ENCODE measurements at regions not wholly inside any gene's neighbourhood (a gene's known extent, or its start where the extent isn't known, plus 50 kb on each side); places are given as distances from the start of the nearest gene placed in this dataset.
"Not testable (repeated sequence)": the region's sequence is repeated elsewhere in the genome, so short reads cannot be mapped to it uniquely, and the experiment has no call there.

DNA sequence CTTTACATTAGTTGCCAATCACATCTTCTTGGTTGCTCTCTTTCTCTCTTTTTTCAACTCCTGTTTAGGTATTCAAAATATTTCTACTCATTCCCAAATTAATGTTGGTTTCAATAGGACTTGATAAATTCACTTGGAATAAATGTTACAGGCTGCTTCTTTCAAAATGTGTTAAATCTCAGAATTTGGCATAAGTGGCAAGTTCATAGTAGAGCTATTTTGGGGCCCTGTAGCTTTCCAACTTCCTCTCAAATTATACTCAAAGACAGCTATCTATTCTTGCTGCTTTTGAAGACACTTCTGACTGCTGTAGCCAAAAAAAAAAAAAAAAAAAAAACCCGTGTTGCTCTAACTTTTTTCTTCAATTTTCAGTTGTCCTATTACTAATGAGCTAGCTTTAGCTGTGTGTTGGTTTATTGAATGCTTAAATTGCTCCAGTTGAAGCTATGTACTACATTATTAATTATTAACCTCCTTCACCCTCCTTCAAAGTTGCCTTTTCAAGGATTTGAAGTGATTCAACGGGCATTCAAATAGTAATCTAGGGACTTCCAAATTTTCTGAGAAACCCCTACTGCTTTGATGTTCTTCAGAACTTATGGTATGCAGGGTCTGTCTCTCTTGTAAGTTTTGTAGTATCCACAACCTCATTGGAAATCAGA is 554.6 kb upstream of the FLRT2 start:
- Histone ChIP-seq H3K4me3 (ENCODE audit: low read depth in 1 of 2, low read length in 2 of 2) (no peak overlapping the region), H3K4me1 (ENCODE audit: control insufficient read depth in 1 of 2, insufficient read depth in 2 of 2, low read length in 2 of 2) (no peaks in the 10 kb centered on the region), H3K36me3 (ENCODE audit: control insufficient read depth in 1 of 2, insufficient read depth in 2 of 2, low read length in 2 of 2) (no peaks in the 10 kb centered on the region), H3K27ac (ENCODE audit: low read length) (no peak overlapping the region), H3K9me3 (ENCODE audit: control insufficient read depth in 1 of 2, low read length in 2 of 2) (no peaks in the 10 kb centered on the region), H3K27me3 (ENCODE audit: low read depth, low read length) (no peaks in the 10 kb centered on the region)

DNA sequence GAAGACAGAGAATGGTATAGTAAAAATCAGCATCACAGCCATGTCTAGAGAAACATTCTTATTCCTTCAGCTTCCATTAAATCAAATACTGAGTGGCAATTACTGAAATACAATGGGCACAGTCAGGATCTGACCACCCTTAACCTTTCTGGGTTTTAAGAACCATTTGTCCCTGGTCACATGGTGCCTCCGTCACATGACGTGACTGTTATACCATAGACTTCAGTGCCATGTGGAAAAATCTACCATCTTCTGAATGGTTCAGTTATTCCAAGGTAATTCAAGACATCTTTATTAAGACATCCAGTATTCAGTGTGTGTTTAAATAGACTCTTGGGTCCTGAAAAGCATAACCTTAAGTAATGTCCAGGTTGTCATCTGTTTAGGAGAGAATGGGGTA is 553.1 kb upstream of the FLRT2 start:
- Histone ChIP-seq H3K36me3 (ENCODE audit: control insufficient read depth in 1 of 2, insufficient read depth in 2 of 2, low read length in 2 of 2) (no peaks in the 10 kb centered on the region), H3K27me3 (ENCODE audit: low read depth, low read length) (no peaks in the 10 kb centered on the region), H3K4me1 (ENCODE audit: control insufficient read depth in 1 of 2, insufficient read depth in 2 of 2, low read length in 2 of 2) (no peaks in the 10 kb centered on the region), H3K27ac (ENCODE audit: low read length) (no peak overlapping the region), H3K9me3 (ENCODE audit: control insufficient read depth in 1 of 2, low read length in 2 of 2) (no peaks in the 10 kb centered on the region), H3K4me3 (ENCODE audit: low read depth in 1 of 2, low read length in 2 of 2) (no peak overlapping the region)

DNA sequence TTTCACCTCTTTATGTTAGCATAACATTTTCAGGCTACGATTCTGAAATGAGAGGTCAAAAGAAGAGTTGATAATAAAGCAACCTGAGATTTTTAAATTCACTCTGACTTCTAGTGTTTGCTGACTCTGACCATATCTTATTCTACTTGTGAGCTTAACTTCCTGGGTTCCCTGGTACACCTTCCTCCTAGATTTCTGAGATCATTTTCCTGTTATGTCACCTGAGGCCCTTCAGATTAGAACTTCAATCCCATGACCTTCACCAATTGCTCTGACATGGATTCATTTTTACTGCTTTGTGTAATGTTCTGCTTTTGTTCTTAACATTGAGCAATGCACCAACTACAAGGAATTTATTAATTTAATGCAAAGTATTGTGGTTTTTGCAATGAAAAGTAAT is 542.9 kb upstream of the FLRT2 start:
- Histone ChIP-seq H3K9me3 (ENCODE audit: control insufficient read depth in 1 of 2, low read length in 2 of 2) (no peaks in the 10 kb centered on the region), H3K27me3 (ENCODE audit: low read depth, low read length) (no peaks in the 10 kb centered on the region), H3K4me1 (ENCODE audit: control insufficient read depth in 1 of 2, insufficient read depth in 2 of 2, low read length in 2 of 2) (no peaks in the 10 kb centered on the region), H3K4me3 (ENCODE audit: low read depth in 1 of 2, low read length in 2 of 2) (no peak overlapping the region), H3K36me3 (ENCODE audit: control insufficient read depth in 1 of 2, insufficient read depth in 2 of 2, low read length in 2 of 2) (no peaks in the 10 kb centered on the region), H3K27ac (ENCODE audit: low read length) (no peak overlapping the region)

DNA sequence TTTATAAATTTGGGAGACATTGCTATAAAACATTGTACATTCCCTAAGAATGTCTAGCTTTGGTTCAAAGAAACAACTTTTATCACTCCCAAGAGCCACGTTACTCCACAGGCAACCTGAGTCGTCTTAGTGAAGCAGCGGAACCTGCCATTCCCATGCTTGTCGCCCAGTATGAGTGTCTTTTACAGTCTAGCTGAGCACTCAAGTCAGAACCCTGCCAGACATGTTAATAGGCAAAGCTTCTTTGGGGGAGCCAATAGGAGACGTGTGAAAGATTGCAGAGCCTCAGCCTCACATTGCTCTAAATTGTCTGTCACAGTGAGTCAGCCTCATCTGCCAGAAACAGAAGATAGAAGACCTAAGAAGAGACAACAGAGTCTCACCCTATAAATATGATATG is 541.6 kb upstream of the FLRT2 start:
- H3K36me3 ChIP-seq (ENCODE audit: control insufficient read depth in 1 of 2, insufficient read depth in 2 of 2, low read length in 2 of 2), result no peaks in the 10 kb centered on the region
- no peaks in the 10 kb centered on the region for H3K27me3 ChIP-seq (ENCODE audit: low read depth, low read length)
- no peak overlapping the region for H3K27ac ChIP-seq (ENCODE audit: low read length)
- H3K4me1 ChIP-seq (ENCODE audit: control insufficient read depth in 1 of 2, insufficient read depth in 2 of 2, low read length in 2 of 2), result no peaks in the 10 kb centered on the region
- no peaks in the 10 kb centered on the region for H3K9me3 ChIP-seq (ENCODE audit: control insufficient read depth in 1 of 2, low read length in 2 of 2)
- H3K4me3 ChIP-seq (ENCODE audit: low read depth in 1 of 2, low read length in 2 of 2), result no peak overlapping the region

DNA sequence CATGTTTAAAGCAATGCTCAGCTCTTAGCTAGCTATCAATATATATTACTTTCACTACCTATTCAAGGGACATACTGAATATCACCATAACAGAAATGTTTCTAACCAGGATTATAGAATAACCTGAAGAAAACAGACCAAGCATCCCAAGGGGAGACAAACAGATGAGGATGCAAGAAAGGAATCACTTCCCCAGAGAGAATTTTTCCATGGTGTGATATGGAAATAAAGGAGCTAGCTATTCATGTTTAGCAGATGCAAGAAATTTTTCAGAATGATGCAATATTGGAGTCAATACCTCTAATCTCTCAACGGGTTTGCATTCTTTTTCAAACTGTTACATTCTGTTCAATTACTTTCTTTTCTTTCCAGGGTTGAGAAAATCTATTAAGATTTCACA is 538.9 kb upstream of the FLRT2 start:
- no peaks in the 10 kb centered on the region for H3K9me3 ChIP-seq (ENCODE audit: control insufficient read depth in 1 of 2, low read length in 2 of 2)

DNA sequence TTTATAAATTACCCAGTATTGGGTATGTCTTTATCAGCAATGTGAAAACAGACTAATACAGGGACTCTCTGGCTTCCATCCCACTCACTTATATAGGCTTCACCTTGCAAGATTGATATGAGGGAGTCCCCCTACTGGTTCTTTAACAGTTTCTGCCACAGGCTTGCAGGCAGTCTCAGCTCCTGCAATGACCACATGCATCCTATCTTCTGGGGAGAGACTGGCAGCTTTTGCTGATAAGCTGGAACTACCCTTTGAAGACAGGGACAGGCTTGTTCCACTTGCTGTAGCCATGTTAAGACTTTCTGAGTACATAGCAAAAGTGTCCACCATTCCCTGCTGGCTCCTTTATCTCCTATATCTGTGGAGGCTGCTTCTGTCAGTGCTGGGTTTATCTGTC is 531.7 kb upstream of the FLRT2 start:
- H3K4me3 ChIP-seq (ENCODE audit: low read depth in 1 of 2, low read length in 2 of 2), result no peak overlapping the region
- no peak overlapping the region for H3K27ac ChIP-seq (ENCODE audit: low read length)
- H3K9me3 ChIP-seq (ENCODE audit: control insufficient read depth in 1 of 2, low read length in 2 of 2), result no peaks in the 10 kb centered on the region
- H3K4me1 ChIP-seq (ENCODE audit: control insufficient read depth in 1 of 2, insufficient read depth in 2 of 2, low read length in 2 of 2), result no peaks in the 10 kb centered on the region
- H3K27me3 ChIP-seq (ENCODE audit: low read depth, low read length), result no peaks in the 10 kb centered on the region
- H3K36me3 ChIP-seq (ENCODE audit: control insufficient read depth in 1 of 2, insufficient read depth in 2 of 2, low read length in 2 of 2), result no peaks in the 10 kb centered on the region

More for the DNA sequence above, 538.9 kb upstream of the FLRT2 start:
- Histone ChIP-seq H3K27me3 (ENCODE audit: low read depth, low read length) (no peaks in the 10 kb centered on the region), H3K4me1 (ENCODE audit: control insufficient read depth in 1 of 2, insufficient read depth in 2 of 2, low read length in 2 of 2) (no peaks in the 10 kb centered on the region), H3K4me3 (ENCODE audit: low read depth in 1 of 2, low read length in 2 of 2) (no peak overlapping the region), H3K27ac (ENCODE audit: low read length) (no peak overlapping the region), H3K36me3 (ENCODE audit: control insufficient read depth in 1 of 2, insufficient read depth in 2 of 2, low read length in 2 of 2) (no peaks in the 10 kb centered on the region)

DNA sequence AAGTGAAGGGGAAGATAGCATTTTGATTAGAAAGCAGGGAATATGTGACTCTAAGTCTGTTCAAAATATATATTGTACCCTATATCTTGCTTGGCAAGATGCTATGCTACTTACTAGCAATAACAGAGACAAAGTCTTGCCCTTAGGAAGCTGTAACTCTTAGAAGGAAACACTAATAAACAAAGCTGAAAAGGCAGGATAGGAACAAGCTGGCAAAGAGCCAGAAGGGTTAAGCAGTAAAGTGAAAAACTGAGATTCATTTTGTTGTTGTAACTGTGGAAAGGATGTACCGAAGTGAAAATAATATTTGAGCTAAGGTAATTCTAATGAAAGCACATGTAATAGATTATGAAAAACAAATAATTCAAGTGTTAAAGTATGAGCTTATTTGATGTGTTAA is 527.1 kb upstream of the FLRT2 start:
- Histone ChIP-seq H3K4me3 (ENCODE audit: low read depth in 1 of 2, low read length in 2 of 2) (no peak overlapping the region), H3K36me3 (ENCODE audit: control insufficient read depth in 1 of 2, insufficient read depth in 2 of 2, low read length in 2 of 2) (no peaks in the 10 kb centered on the region)

DNA sequence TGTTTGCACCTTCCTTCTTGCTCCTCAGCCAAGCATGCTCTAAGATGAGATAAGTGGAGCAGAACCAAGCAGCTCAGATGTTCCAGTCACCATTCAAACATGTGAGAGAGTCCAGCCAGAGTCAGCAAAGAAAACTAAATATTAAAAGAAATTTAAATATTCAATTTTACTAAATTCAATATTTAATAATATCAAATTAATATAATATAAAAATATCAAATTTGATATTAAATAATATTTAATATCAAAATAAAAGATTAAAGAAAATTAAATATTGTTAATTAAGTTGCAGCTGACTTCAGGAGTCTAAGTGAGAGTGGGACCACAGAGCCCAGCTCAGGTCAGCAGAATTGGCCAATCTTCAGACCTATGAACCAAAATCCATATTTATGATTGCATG is 526.1 kb upstream of the FLRT2 start:
- H3K4me3 ChIP-seq (ENCODE audit: low read depth in 1 of 2, low read length in 2 of 2), result no peak overlapping the region
- H3K4me1 ChIP-seq (ENCODE audit: control insufficient read depth in 1 of 2, insufficient read depth in 2 of 2, low read length in 2 of 2), result no peaks in the 10 kb centered on the region
- no peaks in the 10 kb centered on the region for H3K36me3 ChIP-seq (ENCODE audit: control insufficient read depth in 1 of 2, insufficient read depth in 2 of 2, low read length in 2 of 2)
- H3K9me3 ChIP-seq (ENCODE audit: control insufficient read depth in 1 of 2, low read length in 2 of 2), result no peaks in the 10 kb centered on the region
- no peaks in the 10 kb centered on the region for H3K27me3 ChIP-seq (ENCODE audit: low read depth, low read length)
- no peak overlapping the region for H3K27ac ChIP-seq (ENCODE audit: low read length)

More for the DNA sequence above, 527.1 kb upstream of the FLRT2 start:
- no peaks in the 10 kb centered on the region for H3K9me3 ChIP-seq (ENCODE audit: control insufficient read depth in 1 of 2, low read length in 2 of 2)
- no peaks in the 10 kb centered on the region for H3K27me3 ChIP-seq (ENCODE audit: low read depth, low read length)
- no peak overlapping the region for H3K27ac ChIP-seq (ENCODE audit: low read length)
- no peaks in the 10 kb centered on the region for H3K4me1 ChIP-seq (ENCODE audit: control insufficient read depth in 1 of 2, insufficient read depth in 2 of 2, low read length in 2 of 2)

DNA sequence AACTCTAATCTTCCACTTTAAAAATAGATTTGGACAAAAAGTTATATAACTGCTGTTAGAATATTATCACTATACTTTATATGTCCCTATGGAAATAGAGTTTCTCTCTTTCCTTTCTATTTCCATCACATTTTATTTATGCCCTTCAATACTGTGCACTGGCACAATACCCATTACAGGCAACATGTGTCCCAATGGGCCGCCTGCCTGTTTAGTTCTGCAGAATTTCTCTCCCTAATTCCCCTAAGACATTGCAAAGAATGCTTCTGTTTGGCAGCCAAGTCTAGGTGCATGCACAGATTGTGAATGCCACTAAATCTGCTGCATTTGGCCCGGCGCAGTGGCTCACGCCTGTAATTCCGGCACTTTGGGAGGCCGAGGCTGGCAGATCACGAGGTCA is 520.4 kb upstream of the FLRT2 start:
- no peaks in the 10 kb centered on the region for H3K27me3 ChIP-seq (ENCODE audit: low read depth, low read length)
- H3K9me3 ChIP-seq (ENCODE audit: control insufficient read depth in 1 of 2, low read length in 2 of 2), result no peaks in the 10 kb centered on the region
- H3K4me3 ChIP-seq (ENCODE audit: low read depth in 1 of 2, low read length in 2 of 2), result no peak overlapping the region
- no peaks in the 10 kb centered on the region for H3K4me1 ChIP-seq (ENCODE audit: control insufficient read depth in 1 of 2, insufficient read depth in 2 of 2, low read length in 2 of 2)
- H3K27ac ChIP-seq (ENCODE audit: low read length), result no peak overlapping the region
- no peaks in the 10 kb centered on the region for H3K36me3 ChIP-seq (ENCODE audit: control insufficient read depth in 1 of 2, insufficient read depth in 2 of 2, low read length in 2 of 2)

DNA sequence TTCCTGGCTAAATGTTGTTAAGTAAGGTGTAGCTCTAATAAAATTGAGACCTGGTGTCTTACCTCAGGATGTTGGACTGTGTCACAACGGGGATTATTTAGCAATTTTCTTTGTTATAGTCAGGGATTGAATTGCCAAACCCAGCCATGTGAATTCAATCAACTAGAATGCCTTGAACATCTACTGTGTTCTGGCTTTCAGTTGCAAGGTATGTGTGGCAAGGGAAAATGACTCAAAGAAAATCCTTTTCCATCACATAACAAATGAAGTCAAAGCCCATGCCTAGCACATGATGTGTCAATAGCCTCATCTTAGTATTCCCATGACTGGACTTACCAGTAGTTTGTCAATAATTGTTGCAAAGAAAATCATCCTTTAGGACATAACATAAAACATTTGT is 519.8 kb upstream of the FLRT2 start:
- Histone ChIP-seq H3K36me3 (ENCODE audit: control insufficient read depth in 1 of 2, insufficient read depth in 2 of 2, low read length in 2 of 2) (no peaks in the 10 kb centered on the region), H3K27ac (ENCODE audit: low read length) (no peak overlapping the region), H3K4me3 (ENCODE audit: low read depth in 1 of 2, low read length in 2 of 2) (no peak overlapping the region), H3K9me3 (ENCODE audit: control insufficient read depth in 1 of 2, low read length in 2 of 2) (no peaks in the 10 kb centered on the region), H3K27me3 (ENCODE audit: low read depth, low read length) (no peaks in the 10 kb centered on the region), H3K4me1 (ENCODE audit: control insufficient read depth in 1 of 2, insufficient read depth in 2 of 2, low read length in 2 of 2) (no peaks in the 10 kb centered on the region)

DNA sequence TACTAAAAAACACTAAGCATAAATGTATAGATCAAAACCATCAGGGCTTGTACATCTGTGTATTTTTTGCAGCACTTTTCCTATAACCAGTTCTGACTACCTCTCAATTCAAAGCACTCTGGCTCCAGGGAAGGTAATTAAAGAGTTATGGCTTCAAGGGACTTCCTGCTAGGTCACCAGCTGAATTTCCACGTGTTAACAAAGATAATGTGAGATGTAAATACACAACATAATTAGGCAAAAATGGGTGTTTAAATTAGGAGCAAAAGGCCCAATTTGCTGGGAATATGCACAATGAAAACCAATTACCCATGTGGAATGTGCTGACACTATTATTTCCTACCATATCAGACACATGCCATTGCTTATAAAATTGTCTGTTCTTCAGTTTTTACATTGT is 513.4 kb upstream of the FLRT2 start:
- H3K27ac ChIP-seq (ENCODE audit: low read length), result no peak overlapping the region
- H3K27me3 ChIP-seq (ENCODE audit: low read depth, low read length), result no peaks in the 10 kb centered on the region
- H3K4me3 ChIP-seq (ENCODE audit: low read depth in 1 of 2, low read length in 2 of 2), result no peak overlapping the region
- no peaks in the 10 kb centered on the region for H3K36me3 ChIP-seq (ENCODE audit: control insufficient read depth in 1 of 2, insufficient read depth in 2 of 2, low read length in 2 of 2)
- H3K4me1 ChIP-seq (ENCODE audit: control insufficient read depth in 1 of 2, insufficient read depth in 2 of 2, low read length in 2 of 2), result no peaks in the 10 kb centered on the region
- H3K9me3 ChIP-seq (ENCODE audit: control insufficient read depth in 1 of 2, low read length in 2 of 2), result no peaks in the 10 kb centered on the region

DNA sequence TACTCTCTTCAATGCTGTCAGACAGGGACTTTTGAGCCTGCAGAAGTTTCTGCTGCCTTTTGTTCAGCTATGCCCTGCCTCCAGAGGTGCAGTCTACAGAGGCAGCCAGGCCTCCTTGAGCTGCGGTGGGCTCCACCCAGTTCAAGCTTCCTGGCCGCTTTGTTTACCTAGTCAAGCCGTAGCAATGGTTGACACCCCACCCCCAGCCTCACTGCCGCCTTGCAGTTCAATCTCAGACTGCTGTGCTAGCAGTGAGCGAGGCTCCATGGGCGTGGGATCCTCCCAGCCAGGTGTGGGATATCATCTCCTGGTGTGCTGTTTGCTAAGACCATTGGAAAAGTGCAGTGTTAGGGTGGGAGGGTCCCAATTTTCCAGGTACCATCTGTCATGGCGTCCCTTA is 506.1 kb upstream of the FLRT2 start:
- H3K27me3 ChIP-seq (ENCODE audit: low read depth, low read length); H3K4me1 ChIP-seq (ENCODE audit: control insufficient read depth in 1 of 2, insufficient read depth in 2 of 2, low read length in 2 of 2); H3K9me3 ChIP-seq (ENCODE audit: control insufficient read depth in 1 of 2, low read length in 2 of 2); H3K36me3 ChIP-seq (ENCODE audit: control insufficient read depth in 1 of 2, insufficient read depth in 2 of 2, low read length in 2 of 2); H3K27ac ChIP-seq (ENCODE audit: low read length); H3K4me3 ChIP-seq (ENCODE audit: low read depth in 1 of 2, low read length in 2 of 2): not testable (repeated sequence)
